ENCODE measurements at regions not wholly inside any gene's neighbourhood (a gene's known extent, or its start where the extent isn't known, plus 50 kb on each side); places are given as distances from the start of the nearest gene placed in this dataset.

GRCh38 chr9:81076131-81076530 lies 613.2 kb downstream of the TLE1 start:
- H3K4me1 ChIP-seq (ENCODE audit: control insufficient read depth, extremely low read depth, insufficient read depth, low read length), result no peaks in the 10 kb centered on the region
- H2AFZ ChIP-seq (ENCODE audit: control insufficient read depth, low read length), result no peak overlapping the region
- no peak overlapping the region for H3K4me2 ChIP-seq (ENCODE audit: control insufficient read depth, extremely low read depth, insufficient read depth, low read depth, low read length)
- DNase-seq (ENCODE audit: low read depth, low spot score) (no peak), FAIRE-seq (no peak)
- H4K20me1 ChIP-seq (ENCODE audit: control insufficient read depth, extremely low read depth, insufficient read depth, low read length), result no peaks in the 10 kb centered on the region
- no peak overlapping the region for H3K27ac ChIP-seq (ENCODE audit: control insufficient read depth, insufficient read depth, low read length)
- H3K27me3 ChIP-seq (ENCODE audit: control insufficient read depth, extremely low read depth, insufficient read depth, low read length), result no peaks in the 10 kb centered on the region
- H3K36me3 ChIP-seq (ENCODE audit: control insufficient read depth in 2 of 2, extremely low read depth in 1 of 2, insufficient read depth in 2 of 2, low read length in 2 of 2), result no peaks in the 10 kb centered on the region
- dilution Hi-C loops (cut with MboI; ENCODE audit: extremely low pct_ligation_motif_present, low sequenced_read_pairs), result no loop called here
- no peaks in the 10 kb centered on the region for H3K9me1 ChIP-seq (ENCODE audit: control insufficient read depth, extremely low read depth, insufficient read depth, low read length)
- TF ChIP-seq CTCF (optimal IDR thresholded peaks at IDR 0.05 in 1 of 3, IDR thresholded peaks at IDR 0.05 in 1 of 3, conservative IDR thresholded peaks at IDR 0.05 in 1 of 3; ENCODE audit: extremely low read depth in 1 of 3, insufficient read depth in 2 of 3, low read length in 3 of 3) (no peak), EZH2 (IDR thresholded peaks at IDR 0.05; ENCODE audit: low read length) (no peak)
- H3K79me2 ChIP-seq (ENCODE audit: control insufficient read depth, insufficient read depth, low read length), result no peaks in the 10 kb centered on the region
- H3K9me3 ChIP-seq (ENCODE audit: control insufficient read depth, low read depth, low read length), result no peaks in the 10 kb centered on the region
- no peak overlapping the region for H3K9ac ChIP-seq (ENCODE audit: control insufficient read depth, extremely low read depth, insufficient read depth, low read length)
- no peak overlapping the region for H3K4me3 ChIP-seq (ENCODE audit: control insufficient read depth in 2 of 3, extremely low read depth in 1 of 3, insufficient read depth in 2 of 3, low read depth in 1 of 3, low read length in 3 of 3)

DNA sequence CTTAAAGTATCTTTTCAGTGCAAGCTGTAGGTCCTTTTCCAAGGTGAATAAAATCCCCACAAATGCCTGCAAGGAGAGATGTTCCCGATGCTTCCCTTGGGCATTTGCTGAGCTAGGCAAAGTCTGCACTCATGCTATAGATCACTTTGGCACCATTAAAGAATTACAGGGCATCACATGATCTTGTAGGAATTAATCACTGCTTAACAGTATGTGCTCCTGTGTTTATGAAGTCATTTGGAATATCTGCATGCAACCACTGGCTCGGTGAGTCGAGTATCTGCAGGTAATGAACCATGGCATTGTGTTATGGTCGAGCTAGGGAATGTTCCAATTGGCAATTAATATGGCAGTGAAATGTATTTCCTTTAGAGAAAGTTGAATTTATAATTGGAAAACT lies 615.1 kb downstream of the TLE1 start:
- no peak for TF ChIP-seq EZH2 (IDR thresholded peaks at IDR 0.05; ENCODE audit: low read length)
- no peak for TF ChIP-seq CTCF (optimal IDR thresholded peaks at IDR 0.05 in 1 of 3, IDR thresholded peaks at IDR 0.05 in 1 of 3, conservative IDR thresholded peaks at IDR 0.05 in 1 of 3; ENCODE audit: extremely low read depth in 1 of 3, insufficient read depth in 2 of 3, low read length in 3 of 3)
- Histone ChIP-seq H3K27me3 (ENCODE audit: control insufficient read depth, extremely low read depth, insufficient read depth, low read length) (no peaks in the 10 kb centered on the region), H3K36me3 (ENCODE audit: control insufficient read depth in 2 of 2, extremely low read depth in 1 of 2, insufficient read depth in 2 of 2, low read length in 2 of 2) (no peaks in the 10 kb centered on the region), H4K20me1 (ENCODE audit: control insufficient read depth, extremely low read depth, insufficient read depth, low read length) (no peaks in the 10 kb centered on the region), H2AFZ (ENCODE audit: control insufficient read depth, low read length) (peak overlapping the region; percentile 8), H3K4me1 (ENCODE audit: control insufficient read depth, extremely low read depth, insufficient read depth, low read length) (no peaks in the 10 kb centered on the region), H3K4me2 (ENCODE audit: control insufficient read depth, extremely low read depth, insufficient read depth, low read depth, low read length) (no peak overlapping the region), H3K79me2 (ENCODE audit: control insufficient read depth, insufficient read depth, low read length) (no peaks in the 10 kb centered on the region), H3K4me3 (ENCODE audit: control insufficient read depth in 2 of 3, extremely low read depth in 1 of 3, insufficient read depth in 2 of 3, low read depth in 1 of 3, low read length in 3 of 3) (no peak overlapping the region), H3K9ac (ENCODE audit: control insufficient read depth, extremely low read depth, insufficient read depth, low read length) (no peak overlapping the region), H3K9me3 (ENCODE audit: control insufficient read depth, low read depth, low read length) (no peaks in the 10 kb centered on the region), H3K27ac (ENCODE audit: control insufficient read depth, insufficient read depth, low read length) (no peak overlapping the region), H3K9me1 (ENCODE audit: control insufficient read depth, extremely low read depth, insufficient read depth, low read length) (no peaks in the 10 kb centered on the region)
- DNase-seq (ENCODE audit: low read depth, low spot score) (no peak), FAIRE-seq (peak; percentile 59)
- dilution Hi-C loops (cut with MboI; ENCODE audit: extremely low pct_ligation_motif_present, low sequenced_read_pairs), result no loop called here
